ENCODE measurements at regions not wholly inside any gene's neighbourhood (a gene's known extent, or its start where the extent isn't known, plus 50 kb on each side); places are given as distances from the start of the nearest gene placed in this dataset.

DNA sequence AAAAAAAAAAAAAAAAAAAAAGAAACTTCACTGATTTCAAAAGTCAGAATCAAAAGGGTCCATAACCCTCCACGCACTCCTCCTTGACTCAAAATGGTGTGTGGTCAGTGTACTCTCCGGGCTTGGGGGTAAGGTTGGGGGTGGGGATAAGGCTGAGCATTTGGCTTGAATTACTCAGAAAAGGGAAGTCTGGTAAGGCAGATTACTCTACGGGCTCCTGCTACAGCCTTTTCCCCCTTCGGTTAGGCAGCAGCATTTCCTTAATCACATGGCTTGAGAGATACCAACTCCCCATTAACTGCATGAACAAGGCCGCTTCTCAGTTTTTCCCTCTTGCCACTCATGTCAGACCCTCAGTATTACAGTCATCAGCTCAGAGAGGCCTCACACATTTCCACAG is 135.4 kb upstream of the DUSP21 start:
- H2BK12ac ChIP-seq (ENCODE audit: low read depth, low read length), result no peak overlapping the region
- H3K23ac ChIP-seq (ENCODE audit: insufficient read length), result no peak overlapping the region
- WGBS, 2 experiments (ENCODE audit: extremely low coverage in 1 of 2, insufficient coverage in 1 of 2, insufficient read length in 1 of 2, insufficient replicate concordance in 2 of 2, low coverage in 1 of 2, low lambda C conversion rate in 2 of 2, missing lambda C conversion rate in 1 of 2), result 98% methylated on average over 4 of the region's 5 CpGs; no CpG with 5 or more reads in 1 of the 2 experiments
- H2AK5ac ChIP-seq (ENCODE audit: low read depth, low read length), result no peak overlapping the region
- no peak overlapping the region for H2BK15ac ChIP-seq (ENCODE audit: low read length)
- no peaks in the 10 kb centered on the region for H3K36me3 ChIP-seq (ENCODE audit: control insufficient read depth in 2 of 4, insufficient read depth in 4 of 4, low read length in 3 of 4)
- H3K14ac ChIP-seq (ENCODE audit: insufficient read length), result no peak overlapping the region
- DNase-seq (ENCODE audit: low read depth in 1 of 2, low spot score in 2 of 2) (no peak), FAIRE-seq (no peak)
- no peaks in the 10 kb centered on the region for H4K20me1 ChIP-seq (replicated peaks in 1 of 2; ENCODE audit: control insufficient read depth in 1 of 2, insufficient read depth in 2 of 2, low read length in 2 of 2)
- H3K23me2 ChIP-seq (ENCODE audit: low read depth, low read length), result no peaks in the 10 kb centered on the region
- no peaks in the 10 kb centered on the region for H3K79me1 ChIP-seq (ENCODE audit: low read depth, low read length)
- no peaks in the 10 kb centered on the region for H3K27me3 ChIP-seq (replicated peaks in 1 of 4; ENCODE audit: control insufficient read depth in 3 of 4, extremely low read depth in 1 of 4, insufficient read depth in 3 of 4, low read length in 3 of 4)
- no peak overlapping the region for H3K4ac ChIP-seq (replicated peaks; ENCODE audit: insufficient read length, low read depth, low read length)
- no peak overlapping the region for H3K9ac ChIP-seq (replicated peaks in 1 of 4; ENCODE audit: extremely low read depth in 1 of 4, low read depth in 3 of 4, low read length in 3 of 4)
- no peaks in the 10 kb centered on the region for H3K79me2 ChIP-seq (ENCODE audit: control insufficient read depth in 1 of 2, insufficient read depth in 2 of 2, low read length in 2 of 2)
- H3K4me3 ChIP-seq (ENCODE audit: extremely low read depth in 1 of 4, insufficient read depth in 2 of 4, low read depth in 3 of 4, low read length in 4 of 4), result no peak overlapping the region
- H2AFZ ChIP-seq (ENCODE audit: low read length), result no peak overlapping the region; the same call in 1 of the 2 replicates
- H3K4me1 ChIP-seq (replicated peaks in 1 of 4; ENCODE audit: control insufficient read depth in 3 of 4, insufficient read depth in 4 of 4, low read length in 3 of 4), result no peaks in the 10 kb centered on the region
- H4K5ac ChIP-seq (ENCODE audit: insufficient read length, low read depth, low read length), result no peak overlapping the region
- no peak overlapping the region for H2BK20ac ChIP-seq (ENCODE audit: low read length)
- no peak overlapping the region for H3K18ac ChIP-seq (ENCODE audit: extremely low read depth, low read length)
- H2BK120ac ChIP-seq (replicated peaks; ENCODE audit: low read depth, low read length), result no peak overlapping the region
- no peak overlapping the region for H3K27ac ChIP-seq (ENCODE audit: low read depth, low read length)
- ChIA-PET CTCF (ENCODE audit: partially characterized antibody) (no interaction called here), POLR2A (ENCODE audit: partially characterized antibody) (no interaction called here)
- H4K91ac ChIP-seq (replicated peaks; ENCODE audit: insufficient read length, low read length), result no peak overlapping the region
- no peak overlapping the region for H2BK5ac ChIP-seq (ENCODE audit: low read depth, low read length)
- H3K56ac ChIP-seq (replicated peaks; ENCODE audit: insufficient read length, low read depth, low read length), result no peak overlapping the region
- H3K4me2 ChIP-seq (ENCODE audit: insufficient read depth in 1 of 2, low read depth in 2 of 2, low read length in 2 of 2), result no peak overlapping the region
- no peaks in the 10 kb centered on the region for H3K9me3 ChIP-seq (ENCODE audit: insufficient read depth in 2 of 2, low read depth in 1 of 2, low read length in 1 of 2)
- H4K8ac ChIP-seq (ENCODE audit: extremely low read depth, insufficient read depth, low read length), result no peak overlapping the region
- no peak for TF ChIP-seq POLR2AphosphoS5 (IDR thresholded peaks at IDR 0.05; ENCODE audit: low read depth, low read length)
- no peak for TF ChIP-seq TAF1 (IDR thresholded peaks at IDR 0.05; ENCODE audit: low read depth, low read length)
- no peak for TF ChIP-seq RAD21 (IDR thresholded peaks at IDR 0.05 in 1 of 2, conservative IDR thresholded peaks at IDR 0.05 in 1 of 2; ENCODE audit: low read depth in 2 of 2, low read length in 2 of 2)
- no peak for TF ChIP-seq SIRT6 (IDR thresholded peaks at IDR 0.05; ENCODE audit: low read length)
- TF ChIP-seq EZH2 (IDR thresholded peaks at IDR 0.05; ENCODE audit: low read depth, low read length, severe bottlenecking), result no peak
